Type B pancreatic cell (in vitro differentiated cells): ENCODE measurements at regions not wholly inside any gene's neighbourhood (a gene's known extent, or its start where the extent isn't known, plus 50 kb on each side); places are given as distances from the start of the nearest gene placed in this dataset.

Source experiments
- DNase-seq: peaks from one replicate; pipeline ENCODE4 v3.0.0; 2021; ENCODE audit warnings: mixed read lengths; ENCODE audit not compliant: unreplicated experiment; ENCODE audit errors: extremely low spot score
- H3K27ac Mint-ChIP-seq: 2 replicates; pipeline ENCODE4 v1.8.0; 2021; ENCODE audit warnings: mild to moderate bottlenecking, mixed read lengths
- H3K27me3 Mint-ChIP-seq: 2 replicates; pipeline ENCODE4 v1.8.0; 2021; ENCODE audit warnings: mixed read lengths
- H3K36me3 Mint-ChIP-seq: 2 replicates; pipeline ENCODE4 v1.8.0; 2021; ENCODE audit warnings: mixed read lengths
- H3K4me1 Mint-ChIP-seq: one replicate; pipeline ENCODE4 v1.8.0; 2021; ENCODE audit warnings: mixed read lengths; ENCODE audit not compliant: unreplicated experiment
- H3K4me3 Mint-ChIP-seq: 2 replicates; pipeline ENCODE4 v1.8.0; 2021; ENCODE audit warnings: mild to moderate bottlenecking, mixed read lengths
- H3K9me3 Mint-ChIP-seq: 2 replicates; pipeline ENCODE4 v1.8.0; 2021; ENCODE audit warnings: mixed read lengths
- CTCF ChIP-seq: fragments of 200-600 bp; sonication (generic); conservative IDR thresholded peaks from 2 replicates; pipeline ENCODE4 v1.5.0; 2021; ENCODE audit warnings: antibody characterized with exemption, mild to moderate bottlenecking

GRCh38 chr1:8218351-8219092 is 99.4 kb upstream of the SLC45A1 start:
- Mint-ChIP-seq H3K27me3 (no peaks in the 10 kb centered on the region), H3K36me3 (no peaks in the 10 kb centered on the region), H3K27ac (no peak overlapping the region), H3K4me3 (no peak overlapping the region), H3K9me3 (no peaks in the 10 kb centered on the region), H3K4me1 (peaks cover 12% of the 10 kb centered on the region)
- no peak for TF ChIP-seq CTCF
- no peak for DNase-seq

- H3K27me3 Mint-ChIP-seq: no peaks in the 10 kb centered on the region
Observed at GRCh38 chr1:8217809-8218208, 100.1 kb upstream of the SLC45A1 start.

GRCh38 chr1:8217011-8217711 is 100.8 kb upstream of the SLC45A1 start:
- Mint-ChIP-seq H3K27ac (peak overlapping the region; percentile 75), H3K4me3 (peak overlapping the region; percentile 83), H3K27me3 (no peaks in the 10 kb centered on the region), H3K36me3 (no peaks in the 10 kb centered on the region), H3K9me3 (no peaks in the 10 kb centered on the region), H3K4me1 (peaks cover 25% of the 10 kb centered on the region)
- peak; percentile 30 for TF ChIP-seq CTCF
- no peak for DNase-seq

More at GRCh38 chr1:8217809-8218208, 100.1 kb upstream of the SLC45A1 start:
- no peaks in the 10 kb centered on the region for H3K9me3 Mint-ChIP-seq
- peaks cover 19% of the 10 kb centered on the region for H3K4me1 Mint-ChIP-seq
- peak overlapping the region; percentile 62 for H3K27ac Mint-ChIP-seq
- no peak for TF ChIP-seq CTCF
- peak overlapping the region; percentile 62 for H3K4me3 Mint-ChIP-seq
- no peaks in the 10 kb centered on the region for H3K36me3 Mint-ChIP-seq
- no peak for DNase-seq

GRCh38 chr1:8216005-8216404 is 101.9 kb upstream of the SLC45A1 start:
- peaks cover 32% of the 10 kb centered on the region for H3K4me1 Mint-ChIP-seq
- TF ChIP-seq CTCF: no peak
- peak overlapping the region; percentile 58 for H3K27ac Mint-ChIP-seq
- no peaks in the 10 kb centered on the region for H3K36me3 Mint-ChIP-seq
- H3K9me3 Mint-ChIP-seq: no peaks in the 10 kb centered on the region
- H3K4me3 Mint-ChIP-seq: peak overlapping the region; percentile 74
- DNase-seq: no peak
- H3K27me3 Mint-ChIP-seq: no peaks in the 10 kb centered on the region

- Mint-ChIP-seq H3K27ac (no peak overlapping the region), H3K4me1 (peaks cover 35% of the 10 kb centered on the region), H3K4me3 (no peak overlapping the region), H3K9me3 (no peaks in the 10 kb centered on the region), H3K27me3 (no peaks in the 10 kb centered on the region), H3K36me3 (no peaks in the 10 kb centered on the region)
- TF ChIP-seq CTCF: no peak
- DNase-seq: no peak
Observed at GRCh38 chr1:8214501-8215173, 103.3 kb upstream of the SLC45A1 start.
